ENCODE measurements at regions not wholly inside any gene's neighbourhood (a gene's known extent, or its start where the extent isn't known, plus 50 kb on each side); places are given as distances from the start of the nearest gene placed in this dataset.

DNA sequence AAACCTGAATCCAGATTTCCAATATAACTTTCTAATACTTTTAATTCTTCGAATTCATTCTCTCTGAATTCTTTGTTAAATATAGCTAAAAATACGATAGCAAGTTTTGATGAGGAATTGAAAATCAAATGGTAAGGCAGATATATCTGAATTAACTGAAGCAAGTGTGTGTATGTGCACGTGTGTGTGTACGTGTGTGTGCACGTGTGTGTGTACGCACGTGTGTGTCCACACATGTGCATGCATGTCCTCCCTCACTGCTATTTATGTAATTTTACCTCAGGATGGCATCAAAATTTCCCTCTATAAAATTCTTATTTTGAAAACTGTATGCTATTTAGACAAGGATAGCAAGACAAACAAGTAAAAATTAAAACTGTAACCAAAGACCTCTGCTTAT, 961.3 kb upstream of the CNTN5 start:
- H3K4me3 Mint-ChIP-seq = no peak overlapping the region
- Histone ChIP-seq H3K9ac (ENCODE audit: insufficient read depth, low read length, poor library complexity, severe bottlenecking) (no peak overlapping the region), H3K9me3 (replicated peaks in 1 of 2; ENCODE audit: control insufficient read depth in 1 of 2, insufficient read depth in 1 of 2, low read length in 2 of 2) (peaks cover under 1 to 7% of the 10 kb centered on the region in 2 donors), H3K4me2 (replicated peaks; ENCODE audit: extremely low read depth, low read length, poor library complexity, severe bottlenecking) (no peak overlapping the region), H3K4me3 (replicated peaks in 1 of 3; ENCODE audit: low read depth in 2 of 3, low read length in 3 of 3) (no peak overlapping the region), H4K20me1 (ENCODE audit: insufficient read depth, low read length) (no peaks in the 10 kb centered on the region), H3K36me3 (replicated peaks in 1 of 2; ENCODE audit: control insufficient read depth in 1 of 2, insufficient read depth in 2 of 2, low read length in 2 of 2) (no peaks in the 10 kb centered on the region), H3K27ac (ENCODE audit: low read depth in 1 of 2, low read length in 2 of 2) (no peak overlapping the region), H3K27me3 (ENCODE audit: control insufficient read depth in 2 of 2, insufficient read depth in 2 of 2, low read length in 2 of 2) (no peaks in the 10 kb centered on the region), H2AFZ (ENCODE audit: insufficient read depth, low read depth, low read length, poor library complexity, severe bottlenecking) (no peak overlapping the region), H3K79me2 (ENCODE audit: insufficient read depth, low read length) (no peaks in the 10 kb centered on the region), H3K4me1 (ENCODE audit: control insufficient read depth in 1 of 2, insufficient read depth in 2 of 2, low read length in 2 of 2) (no peaks in the 10 kb centered on the region)
- no peak for DNase-seq
- no peak overlapping the region for H3K27ac Mint-ChIP-seq
- H3K9me3 Mint-ChIP-seq = peaks cover 2 to 8% (median 4%) of the 10 kb centered on the region in 7 donors
- H3K36me3 Mint-ChIP-seq = no peaks in the 10 kb centered on the region
- WGBS (ENCODE audit: insufficient coverage) = no CpG with 5 or more reads among the region's 7 CpGs
- no peaks in the 10 kb centered on the region for H3K4me1 Mint-ChIP-seq
- intact Hi-C loops (cut with micrococcal nuclease) = no loop called here
- TF ChIP-seq, protein P1, sequence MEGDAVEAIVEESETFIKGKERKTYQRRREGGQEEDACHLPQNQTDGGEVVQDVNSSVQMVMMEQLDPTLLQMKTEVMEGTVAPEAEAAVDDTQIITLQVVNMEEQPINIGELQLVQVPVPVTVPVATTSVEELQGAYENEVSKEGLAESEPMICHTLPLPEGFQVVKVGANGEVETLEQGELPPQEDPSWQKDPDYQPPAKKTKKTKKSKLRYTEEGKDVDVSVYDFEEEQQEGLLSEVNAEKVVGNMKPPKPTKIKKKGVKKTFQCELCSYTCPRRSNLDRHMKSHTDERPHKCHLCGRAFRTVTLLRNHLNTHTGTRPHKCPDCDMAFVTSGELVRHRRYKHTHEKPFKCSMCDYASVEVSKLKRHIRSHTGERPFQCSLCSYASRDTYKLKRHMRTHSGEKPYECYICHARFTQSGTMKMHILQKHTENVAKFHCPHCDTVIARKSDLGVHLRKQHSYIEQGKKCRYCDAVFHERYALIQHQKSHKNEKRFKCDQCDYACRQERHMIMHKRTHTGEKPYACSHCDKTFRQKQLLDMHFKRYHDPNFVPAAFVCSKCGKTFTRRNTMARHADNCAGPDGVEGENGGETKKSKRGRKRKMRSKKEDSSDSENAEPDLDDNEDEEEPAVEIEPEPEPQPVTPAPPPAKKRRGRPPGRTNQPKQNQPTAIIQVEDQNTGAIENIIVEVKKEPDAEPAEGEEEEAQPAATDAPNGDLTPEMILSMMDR (IDR thresholded peaks at IDR 0.05) = no peak
- H3K27me3 Mint-ChIP-seq (ENCODE audit: low read depth in 3 of 3) = no peaks in the 10 kb centered on the region

DNA sequence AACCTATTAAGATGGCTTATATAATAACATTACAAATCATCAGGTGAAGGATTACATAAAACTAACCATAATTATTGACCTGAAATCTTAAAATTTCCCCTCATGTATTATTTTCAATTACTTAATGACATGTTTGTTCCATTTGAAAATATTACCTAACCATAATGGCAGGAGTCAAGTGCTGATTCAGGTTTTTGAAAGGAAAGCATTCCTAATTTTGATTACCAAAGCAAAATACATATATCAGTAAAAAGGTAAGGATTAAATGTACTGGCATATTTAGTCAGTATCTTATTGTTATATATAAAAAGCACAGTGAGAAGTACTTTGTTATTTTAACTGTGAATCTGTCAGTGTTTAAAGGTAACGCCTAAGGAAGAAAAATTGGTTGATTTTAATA, 960.0 kb upstream of the CNTN5 start:
- peaks cover 8 to 18% of the 10 kb centered on the region in 2 donors for H3K9me3 ChIP-seq (replicated peaks in 1 of 2; ENCODE audit: control insufficient read depth in 1 of 2, insufficient read depth in 1 of 2, low read length in 2 of 2)
- no peak for DNase-seq
- Mint-ChIP-seq H3K4me3 (no peak overlapping the region), H3K27ac (no peak overlapping the region), H3K9me3 (peaks cover 4 to 13% (median 7%) of the 10 kb centered on the region in 7 donors), H3K27me3 (ENCODE audit: low read depth in 3 of 3) (no peaks in the 10 kb centered on the region), H3K36me3 (no peaks in the 10 kb centered on the region), H3K4me1 (no peaks in the 10 kb centered on the region)
- TF ChIP-seq, protein P1 (IDR thresholded peaks at IDR 0.05) = no peak
- intact Hi-C loops (cut with micrococcal nuclease) = no loop called here
- no peak overlapping the region for H3K4me2 ChIP-seq (replicated peaks; ENCODE audit: extremely low read depth, low read length, poor library complexity, severe bottlenecking)
- no peaks in the 10 kb centered on the region for H4K20me1 ChIP-seq (ENCODE audit: insufficient read depth, low read length)
- H3K4me1 ChIP-seq (ENCODE audit: control insufficient read depth in 1 of 2, insufficient read depth in 2 of 2, low read length in 2 of 2) = no peaks in the 10 kb centered on the region
- H3K9ac ChIP-seq (ENCODE audit: insufficient read depth, low read length, poor library complexity, severe bottlenecking) = no peak overlapping the region
- H2AFZ ChIP-seq (ENCODE audit: insufficient read depth, low read depth, low read length, poor library complexity, severe bottlenecking) = no peak overlapping the region
- no peaks in the 10 kb centered on the region for H3K36me3 ChIP-seq (replicated peaks in 1 of 2; ENCODE audit: control insufficient read depth in 1 of 2, insufficient read depth in 2 of 2, low read length in 2 of 2)
- no peaks in the 10 kb centered on the region for H3K79me2 ChIP-seq (ENCODE audit: insufficient read depth, low read length)
- no peak overlapping the region for H3K27ac ChIP-seq (ENCODE audit: low read depth in 1 of 2, low read length in 2 of 2)
- H3K4me3 ChIP-seq (replicated peaks in 1 of 3; ENCODE audit: low read depth in 2 of 3, low read length in 3 of 3) = no peak overlapping the region
- H3K27me3 ChIP-seq (ENCODE audit: control insufficient read depth in 2 of 2, insufficient read depth in 2 of 2, low read length in 2 of 2) = no peaks in the 10 kb centered on the region
- WGBS (ENCODE audit: insufficient coverage) = no CpG with 5 or more reads among the region's 1 CpG

Measured in CD14-positive monocyte (primary cell).